H1 (cell line): ENCODE measurements at regions not wholly inside any gene's neighbourhood (a gene's known extent, or its start where the extent isn't known, plus 50 kb on each side); places are given as distances from the start of the nearest gene placed in this dataset.

Source experiments
- CTCF ChIA-PET: fragments of 300-600 bp; sonication (Branson Sonifier 250); formaldehyde crosslinking; loops from one replicate; lab custom pipeline; 2021; ENCODE audit not compliant: partially characterized antibody; lab: Charles Lee
- POLR2A ChIA-PET: fragments of 300-600 bp; sonication (Branson Sonifier 250); formaldehyde crosslinking; loops from one replicate; lab custom pipeline; 2021; ENCODE audit warnings: inconsistent platforms; ENCODE audit not compliant: partially characterized antibody; lab: Charles Lee
- DNase-seq, 2 experiments: peaks; one replicate each; pipeline versions ENCODE4 v3.0.0 to v3.0.0-alpha.2; 2010 to 2022; ENCODE audit warnings: low spot score in 2 of 2, low read depth in 1 of 2, mixed read lengths in 1 of 2
- FAIRE-seq: peaks from 2 replicates; lab custom pipeline; 2011; peaks lifted over from hg19 to GRCh38; lab: Jason Lieb, UNC
- H2AFZ ChIP-seq: 2 replicates; pipeline ENCODE4 v1.8.1; 2012; ENCODE audit warnings: low read length, inconsistent platforms
- H2AK5ac ChIP-seq: 2 replicates; pipeline ENCODE4 v1.6.1; 2013; ENCODE audit warnings: low read depth, low read length
- H2BK120ac ChIP-seq: replicated peaks from 2 replicates; pipeline ENCODE3; 2013; ENCODE audit warnings: low read depth, low read length, inconsistent platforms
- H2BK12ac ChIP-seq: 2 replicates; pipeline ENCODE4 v1.6.1; 2013; ENCODE audit warnings: low read depth, low read length
- H2BK15ac ChIP-seq: 2 replicates; pipeline ENCODE4 v1.6.1; 2013; ENCODE audit warnings: low read length
- H2BK20ac ChIP-seq: 2 replicates; pipeline ENCODE4 v1.6.1; 2013; ENCODE audit warnings: low read length
- H2BK5ac ChIP-seq: 2 replicates; pipeline ENCODE4 v1.6.1; 2013; ENCODE audit warnings: low read depth, low read length
- H3K14ac ChIP-seq: 2 replicates; pipeline ENCODE4 v1.6.1; 2013; ENCODE audit warnings: inconsistent platforms; ENCODE audit not compliant: insufficient read length
- H3K18ac ChIP-seq: 2 replicates; pipeline ENCODE4 v1.6.1; 2013; ENCODE audit warnings: low read length; ENCODE audit errors: extremely low read depth
- H3K23ac ChIP-seq: 2 replicates; pipeline ENCODE4 v1.6.1; 2013; ENCODE audit warnings: inconsistent platforms; ENCODE audit not compliant: insufficient read length
- H3K23me2 ChIP-seq: 2 replicates; pipeline ENCODE4 v1.6.1; 2013; ENCODE audit warnings: low read depth, low read length
- H3K27ac ChIP-seq: 2 replicates; pipeline ENCODE4 v1.6.1; 2011; ENCODE audit warnings: low read depth, low read length, inconsistent platforms
- H3K27me3 ChIP-seq, 4 experiments: replicated peaks in 1 of 4; 1 replicate in 1 of 4; 2 replicates in 3 of 4; pipeline versions ENCODE4 v1.6.1 to v1.8.1; 2011 to 2013; ENCODE audit warnings: low read length in 3 of 4, mild to moderate bottlenecking in 3 of 4, inconsistent platforms in 2 of 4, mixed read lengths in 2 of 4, moderate library complexity in 1 of 4; ENCODE audit not compliant: control insufficient read depth in 3 of 4, insufficient read depth in 3 of 4; ENCODE audit errors: extremely low read depth in 1 of 4
- H3K36me3 ChIP-seq, 4 experiments: 2 replicates each; pipeline versions ENCODE4 v1.6.1 to v1.8.1; 2011 to 2013; ENCODE audit warnings: mild to moderate bottlenecking in 4 of 4, low read length in 3 of 4, moderate library complexity in 2 of 4, control low read depth in 1 of 4, inconsistent platforms in 1 of 4; ENCODE audit not compliant: insufficient read depth in 4 of 4, control insufficient read depth in 2 of 4
- H3K4ac ChIP-seq: replicated peaks from 2 replicates; pipeline ENCODE3; 2013; ENCODE audit warnings: low read length, low read depth, mixed read lengths, inconsistent platforms; ENCODE audit not compliant: insufficient read length
- H3K4me1 ChIP-seq, 4 experiments: replicated peaks in 1 of 4; 1 replicate in 1 of 4; 2 replicates in 3 of 4; pipeline versions ENCODE4 v1.6.1 to v1.8.1; 2011 to 2013; ENCODE audit warnings: low read length in 3 of 4, inconsistent platforms in 2 of 4, mixed read lengths in 1 of 4; ENCODE audit not compliant: insufficient read depth in 4 of 4, control insufficient read depth in 3 of 4
- H3K4me2 ChIP-seq, 2 experiments: 2 replicates each; pipeline versions ENCODE4 v1.6.1 to v1.8.1; 2011 to 2013; ENCODE audit warnings: low read depth in 2 of 2, low read length in 2 of 2, control low read depth in 1 of 2, inconsistent platforms in 1 of 2, mild to moderate bottlenecking in 1 of 2; ENCODE audit not compliant: insufficient read depth in 1 of 2
- H3K4me3 ChIP-seq, 4 experiments: fragments of 200-600, 300-600 bp in 1 of 4; sonication (generic), shearing (Covaris generic), sonication (Bioruptor Twin) in 1 of 4; 2 replicates each; pipeline versions ENCODE4 v1.5.1 to v1.8.1; 2011 to 2016; ENCODE audit warnings: low read length in 4 of 4, low read depth in 3 of 4, control low read depth in 2 of 4, inconsistent platforms in 2 of 4, mild to moderate bottlenecking in 2 of 4, mixed read lengths in 1 of 4, moderate library complexity in 1 of 4; ENCODE audit not compliant: insufficient read depth in 2 of 4; ENCODE audit errors: extremely low read depth in 1 of 4
- H3K56ac ChIP-seq: replicated peaks from 2 replicates; pipeline ENCODE3; 2013; ENCODE audit warnings: low read depth, mild to moderate bottlenecking, mixed read lengths, low read length, inconsistent platforms; ENCODE audit not compliant: insufficient read length
- H3K79me1 ChIP-seq: 2 replicates; pipeline ENCODE4 v1.6.1; 2013; ENCODE audit warnings: low read depth, low read length, control low read depth
- H3K79me2 ChIP-seq, 2 experiments: 2 replicates each; pipeline versions ENCODE4 v1.6.1 to v1.8.1; 2012 to 2013; ENCODE audit warnings: low read length in 2 of 2, mild to moderate bottlenecking in 2 of 2, inconsistent platforms in 1 of 2; ENCODE audit not compliant: insufficient read depth in 2 of 2, control insufficient read depth in 1 of 2
- H3K9ac ChIP-seq, 4 experiments: replicated peaks in 1 of 4; 1 replicate in 1 of 4; 2 replicates in 3 of 4; pipeline versions ENCODE4 v1.6.1 to v1.8.1; 2011 to 2013; ENCODE audit warnings: low read depth in 3 of 4, low read length in 3 of 4, control low read depth in 2 of 4, mild to moderate bottlenecking in 2 of 4, moderate library complexity in 2 of 4, inconsistent platforms in 1 of 4; ENCODE audit errors: extremely low read depth in 1 of 4
- H3K9me3 ChIP-seq, 2 experiments: 2 replicates each; pipeline versions ENCODE4 v1.6.1 to v1.8.1; 2012 to 2013; ENCODE audit warnings: mild to moderate bottlenecking in 2 of 2, moderate library complexity in 2 of 2, control low read depth in 1 of 2, inconsistent platforms in 1 of 2, low read depth in 1 of 2, low read length in 1 of 2, mixed read lengths in 1 of 2; ENCODE audit not compliant: insufficient read depth in 2 of 2
- H4K20me1 ChIP-seq, 2 experiments: replicated peaks in 1 of 2; 2 replicates each; pipeline versions ENCODE3 to v1.8.1; 2011 to 2013; ENCODE audit warnings: inconsistent platforms in 2 of 2, low read length in 2 of 2, mild to moderate bottlenecking in 1 of 2; ENCODE audit not compliant: insufficient read depth in 2 of 2, control insufficient read depth in 1 of 2
- H4K5ac ChIP-seq: 2 replicates; pipeline ENCODE4 v1.6.1; 2013; ENCODE audit warnings: low read length, low read depth, mixed read lengths, inconsistent platforms; ENCODE audit not compliant: insufficient read length
- H4K8ac ChIP-seq: 2 replicates; pipeline ENCODE4 v1.8.0; 2013; ENCODE audit warnings: mild to moderate bottlenecking, moderate library complexity, low read length, inconsistent platforms; ENCODE audit not compliant: insufficient read depth; ENCODE audit errors: extremely low read depth
- H4K91ac ChIP-seq: replicated peaks from 2 replicates; pipeline ENCODE3; 2013; ENCODE audit warnings: low read length, mixed read lengths, inconsistent platforms; ENCODE audit not compliant: insufficient read length
- ATF2 ChIP-seq: IDR thresholded peaks from 2 replicates; pipeline ENCODE4 v1.6.1; 2012; ENCODE audit warnings: low read length, inconsistent platforms
- ATF3 ChIP-seq: IDR thresholded peaks from 2 replicates; pipeline ENCODE4 v1.6.1; 2011; ENCODE audit warnings: low read depth, mild to moderate bottlenecking, low read length; ENCODE audit not compliant: insufficient read depth
- CBX5 ChIP-seq: fragments of 300-800, 300-1000 bp; sonication (generic); IDR thresholded peaks from 2 replicates; pipeline ENCODE4 v1.7.1; 2016; ENCODE audit warnings: antibody characterized with exemption, low read length, low read depth
- E2F6 ChIP-seq: IDR thresholded peaks from 2 replicates; pipeline ENCODE4 v1.6.1; 2012; ENCODE audit warnings: inconsistent platforms
- EP300 ChIP-seq, 2 experiments: IDR thresholded peaks; 1 replicate in 1 of 2; 2 replicates in 1 of 2; pipeline ENCODE4 v1.6.1; 2011 to 2012; ENCODE audit warnings: low read depth in 2 of 2, low read length in 2 of 2, mild to moderate bottlenecking in 2 of 2, borderline replicate concordance in 1 of 2, inconsistent platforms in 1 of 2, moderate library complexity in 1 of 2
- FOSL1 ChIP-seq: IDR thresholded peaks from 2 replicates; pipeline ENCODE4 v1.6.1; 2011; ENCODE audit warnings: mild to moderate bottlenecking, low read depth, low read length, moderate library complexity; ENCODE audit not compliant: insufficient read depth
- MAFK ChIP-seq: IDR thresholded peaks from 2 replicates; pipeline ENCODE4 v1.6.1; 2012; ENCODE audit warnings: low read depth, mild to moderate bottlenecking, improper control_type of control experiment, low read length
- SIX5 ChIP-seq: IDR thresholded peaks from 2 replicates; pipeline ENCODE4 v1.6.1; 2011; ENCODE audit warnings: mild to moderate bottlenecking, low read depth, low read length
- WGBS, 2 experiments: shearing (Covaris generic) in 1 of 2; methylation state at CpG; one replicate each; pipeline versions ENCODE4 v1.1.6 to v1.1.7; 2013 to 2015; ENCODE audit warnings: low lambda C conversion rate in 2 of 2, mixed read lengths in 2 of 2, inconsistent platforms in 1 of 2, low coverage in 1 of 2, missing lambda C conversion rate in 1 of 2; ENCODE audit not compliant: insufficient replicate concordance in 2 of 2, insufficient coverage in 1 of 2, insufficient read length in 1 of 2; ENCODE audit errors: extremely low coverage in 1 of 2, missing lambda C conversion rate in 1 of 2; 5-methylcytosine and 5-hydroxymethylcytosine counted together

GRCh38 chr10:4315551-4315950 lies 510.5 kb upstream of the AKR1E2 start:
- FAIRE-seq = no peak
- H3K4me1 ChIP-seq = no peaks in the 10 kb centered on the region
- no peaks in the 10 kb centered on the region for H3K9me3 ChIP-seq
- H2AK5ac ChIP-seq = no peak overlapping the region
- no peaks in the 10 kb centered on the region for H3K36me3 ChIP-seq
- TF ChIP-seq SIX5 (no peak), ATF2 (no peak), ATF3 (no peak), CBX5 (no peak), E2F6 (no peak), MAFK (no peak), EP300 (IDR thresholded peaks at IDR 0.05; ENCODE audit: borderline replicate concordance in 1 of 2, low read depth in 2 of 2, low read length in 2 of 2) (no peak), FOSL1 (no peak)
- CTCF ChIA-PET = interaction anchor here (0.7 kb wide), 1 partner anchor 878 kb away, joined by 5 read pairs; no protein-coding TSS in a partner anchor
- no peaks in the 10 kb centered on the region for H4K20me1 ChIP-seq
- H2BK5ac ChIP-seq = no peak overlapping the region
- no peak overlapping the region for H3K27ac ChIP-seq
- no peaks in the 10 kb centered on the region for H3K79me1 ChIP-seq
- no peaks in the 10 kb centered on the region for H3K23me2 ChIP-seq
- DNase-seq = no peak
- no peak overlapping the region for H4K8ac ChIP-seq
- no peak overlapping the region for H3K4ac ChIP-seq
- H2BK20ac ChIP-seq = no peak overlapping the region
- H2BK120ac ChIP-seq = no peak overlapping the region
- no peaks in the 10 kb centered on the region for H3K79me2 ChIP-seq
- POLR2A ChIA-PET = no interaction called here
- no peak overlapping the region for H3K9ac ChIP-seq
- H3K4me3 ChIP-seq = no peak overlapping the region
- H4K91ac ChIP-seq = no peak overlapping the region
- no peak overlapping the region for H4K5ac ChIP-seq
- no peak overlapping the region for H2BK12ac ChIP-seq
- H2BK15ac ChIP-seq = no peak overlapping the region
- no peaks in the 10 kb centered on the region for H3K27me3 ChIP-seq
- WGBS, 2 experiments = 93% methylated on average over 4 of the region's 4 CpGs; no CpG with 5 or more reads in 1 of the 2 experiments
- H3K56ac ChIP-seq = no peak overlapping the region
- H3K23ac ChIP-seq = no peak overlapping the region
- no peak overlapping the region for H3K18ac ChIP-seq
- no peak overlapping the region for H3K14ac ChIP-seq
- no peak overlapping the region for H3K4me2 ChIP-seq
- H2AFZ ChIP-seq = 0 out of 2 replicates have a peak overlapping the region, but pooled peaks have one; percentile 84
